ENCODE measurements at regions not wholly inside any gene's neighbourhood (a gene's known extent, or its start where the extent isn't known, plus 50 kb on each side); places are given as distances from the start of the nearest gene placed in this dataset.

DNA sequence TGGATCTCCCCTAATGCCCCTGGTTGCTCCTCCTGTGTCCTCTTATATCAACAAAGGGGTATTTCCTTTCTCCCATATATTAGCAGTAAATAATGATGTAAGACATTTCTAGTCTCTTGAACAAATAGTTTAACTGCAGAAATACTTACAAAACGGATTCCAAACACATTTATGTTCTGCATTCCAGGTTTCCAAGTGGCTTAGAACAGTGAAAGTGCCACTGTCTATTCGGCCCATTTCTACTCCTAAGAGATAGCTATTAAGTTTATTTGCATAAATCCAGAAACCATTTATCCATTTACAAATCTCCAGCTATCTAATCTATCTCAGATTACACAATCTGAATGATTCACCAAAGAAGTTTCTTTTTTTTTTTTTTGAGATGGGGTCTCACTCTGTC lies 55.8 kb upstream of the FRMD4B start:
- DNase-seq (ENCODE audit: low read depth in 3 of 3) = no peak

DNA sequence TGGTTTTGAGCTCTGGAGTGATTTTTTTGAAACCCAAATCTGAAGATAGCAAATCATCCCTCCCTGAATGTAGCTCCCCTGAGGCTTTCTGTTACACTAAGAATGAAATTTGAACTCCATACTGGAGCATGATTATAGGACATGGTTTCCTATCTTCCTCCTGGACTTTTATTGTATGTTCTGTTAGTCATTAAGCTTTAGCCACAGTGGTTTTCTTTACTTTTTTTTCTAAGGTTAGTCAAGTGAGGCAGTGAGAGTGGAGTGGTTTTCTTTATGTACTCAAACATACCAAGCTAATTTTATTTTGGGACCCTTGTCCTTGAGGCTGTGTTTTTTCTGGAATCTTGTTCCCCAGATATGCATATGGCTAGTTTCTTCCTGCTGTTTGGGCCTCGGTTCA lies 55.2 kb upstream of the FRMD4B start:
- no peak for DNase-seq (ENCODE audit: low read depth in 3 of 3)

DNA sequence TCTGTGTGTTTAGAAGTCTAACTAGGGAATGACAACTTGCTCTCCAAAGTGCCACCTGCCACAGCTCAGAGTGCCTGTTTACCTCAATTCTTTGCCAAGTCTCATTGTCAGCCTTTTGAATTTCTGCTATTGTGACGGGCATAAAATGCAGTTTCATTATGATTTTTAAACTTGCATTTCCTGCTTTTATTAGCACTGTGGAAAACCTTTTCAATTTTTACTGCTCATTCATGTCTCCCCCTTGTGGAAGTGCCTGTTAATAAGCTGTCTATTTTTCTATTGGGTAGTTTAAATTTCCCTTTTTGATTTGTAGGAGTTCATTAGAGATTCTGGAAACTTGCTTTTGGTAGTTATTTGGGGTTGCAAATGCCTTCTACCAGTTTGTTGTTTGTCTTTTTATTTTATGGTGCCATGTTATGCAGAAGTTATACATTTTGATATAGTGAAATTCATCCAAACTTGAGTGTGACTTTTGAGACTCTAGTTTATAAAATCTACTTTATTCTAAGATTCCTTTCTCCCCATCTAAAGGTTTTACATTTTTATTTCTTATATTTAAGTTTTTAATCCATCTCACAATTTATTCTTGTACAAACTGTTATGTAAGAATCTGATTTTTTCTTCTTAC lies 53.9 kb upstream of the FRMD4B start:
- DNase-seq (ENCODE audit: low read depth in 3 of 3) = no peak

DNA sequence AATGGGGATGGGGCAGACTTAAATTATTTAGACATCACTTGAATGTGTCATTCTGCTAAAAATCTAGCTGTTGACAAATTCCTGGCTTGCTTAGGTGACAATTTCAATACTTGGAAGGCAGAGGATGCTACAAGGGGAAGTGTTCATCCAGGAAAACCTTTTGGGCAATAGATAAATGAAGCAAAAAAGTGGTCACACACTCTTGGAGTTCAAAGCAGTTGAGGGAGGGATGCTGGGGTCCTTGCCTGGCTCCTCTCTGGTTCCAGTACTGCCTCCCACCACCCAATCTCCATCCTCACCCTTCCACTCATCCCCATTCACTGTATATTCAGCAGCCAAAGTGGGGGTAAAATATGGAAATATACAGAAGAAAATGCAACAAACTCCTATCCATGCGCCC lies 52.6 kb upstream of the FRMD4B start:
- DNase-seq (ENCODE audit: low read depth in 3 of 3) = no peak

DNA sequence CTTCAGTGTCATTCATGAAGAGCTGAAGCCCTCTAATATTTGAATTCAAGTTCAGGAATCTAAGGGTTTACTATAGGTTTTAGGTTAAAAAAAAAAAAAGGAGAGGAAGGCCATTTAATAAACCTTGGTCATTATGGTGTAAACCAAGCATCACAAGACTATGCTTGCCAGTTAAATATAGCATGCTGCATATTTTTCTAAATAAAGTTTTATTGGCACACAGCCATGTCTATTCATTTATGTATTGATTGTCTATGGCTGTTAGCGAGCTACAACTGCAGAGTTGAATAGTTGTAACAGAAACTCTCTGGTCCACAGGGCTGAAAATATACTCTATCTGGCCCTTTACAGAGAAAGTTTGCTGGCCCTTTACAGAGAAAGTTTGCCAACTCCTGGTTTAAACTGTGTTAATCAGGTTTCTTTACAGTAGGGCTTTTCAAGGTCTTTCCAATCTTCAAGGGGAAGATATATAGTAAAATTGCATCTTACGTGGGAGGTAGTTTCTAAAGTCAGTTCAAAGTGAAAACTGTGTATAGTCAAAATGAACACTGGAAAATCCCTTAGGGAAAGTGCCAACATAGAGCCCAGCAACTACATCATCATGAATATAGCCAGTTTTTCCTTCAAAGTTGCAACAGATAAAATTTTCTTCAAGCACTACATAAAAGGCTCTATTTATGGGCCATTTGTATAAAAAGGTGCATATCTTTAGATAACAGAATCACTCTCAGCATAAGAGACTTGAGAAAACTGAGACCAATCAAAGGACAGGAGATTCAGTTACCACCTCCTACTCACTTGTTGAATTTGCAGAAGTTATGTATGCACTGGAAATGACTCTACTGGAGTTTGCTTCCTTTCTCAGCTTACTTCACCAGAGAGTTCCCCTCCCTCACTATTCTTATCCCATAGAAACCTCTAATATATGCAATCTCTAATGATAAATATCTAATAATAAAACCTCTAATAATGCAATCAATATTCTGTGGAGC lies 49.7 kb upstream of the FRMD4B start:
- DNase-seq (ENCODE audit: low read depth in 3 of 3) = no peak

Data from stimulated activated CD4-positive, alpha-beta T cell treated with anti-CD3 and anti-CD28 coated beads, TNF-alpha, amount 100 ng/mL, for 24 hours (primary cell).